ENCODE measurements at regions not wholly inside any gene's neighbourhood (a gene's known extent, or its start where the extent isn't known, plus 50 kb on each side); places are given as distances from the start of the nearest gene placed in this dataset.

- TF ChIP-seq, protein P1, sequence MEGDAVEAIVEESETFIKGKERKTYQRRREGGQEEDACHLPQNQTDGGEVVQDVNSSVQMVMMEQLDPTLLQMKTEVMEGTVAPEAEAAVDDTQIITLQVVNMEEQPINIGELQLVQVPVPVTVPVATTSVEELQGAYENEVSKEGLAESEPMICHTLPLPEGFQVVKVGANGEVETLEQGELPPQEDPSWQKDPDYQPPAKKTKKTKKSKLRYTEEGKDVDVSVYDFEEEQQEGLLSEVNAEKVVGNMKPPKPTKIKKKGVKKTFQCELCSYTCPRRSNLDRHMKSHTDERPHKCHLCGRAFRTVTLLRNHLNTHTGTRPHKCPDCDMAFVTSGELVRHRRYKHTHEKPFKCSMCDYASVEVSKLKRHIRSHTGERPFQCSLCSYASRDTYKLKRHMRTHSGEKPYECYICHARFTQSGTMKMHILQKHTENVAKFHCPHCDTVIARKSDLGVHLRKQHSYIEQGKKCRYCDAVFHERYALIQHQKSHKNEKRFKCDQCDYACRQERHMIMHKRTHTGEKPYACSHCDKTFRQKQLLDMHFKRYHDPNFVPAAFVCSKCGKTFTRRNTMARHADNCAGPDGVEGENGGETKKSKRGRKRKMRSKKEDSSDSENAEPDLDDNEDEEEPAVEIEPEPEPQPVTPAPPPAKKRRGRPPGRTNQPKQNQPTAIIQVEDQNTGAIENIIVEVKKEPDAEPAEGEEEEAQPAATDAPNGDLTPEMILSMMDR (IDR thresholded peaks at IDR 0.05; ENCODE audit: poor library complexity, severe bottlenecking) = no peak
- no peak for TF ChIP-seq EZH2 (IDR thresholded peaks at IDR 0.05; ENCODE audit: borderline replicate concordance, insufficient read depth, low read length, poor library complexity, severe bottlenecking)
Measured at GRCh38 chr12:24364921-24365320, 415.5 kb upstream of the SOX5 start.
